OCI-LY1 (cell line): ENCODE measurements at regions not wholly inside any gene's neighbourhood (a gene's known extent, or its start where the extent isn't known, plus 50 kb on each side); places are given as distances from the start of the nearest gene placed in this dataset.
"Not testable (repeated sequence)": the region's sequence is repeated elsewhere in the genome, so short reads cannot be mapped to it uniquely, and the experiment has no call there.

Experiments
- H2AFZ ChIP-seq: fragments of 200-600 bp; sonication (generic), shearing (Covaris generic); 2 replicates; pipeline ENCODE4 v1.6.0; 2014; ENCODE audit warnings: antibody characterized with exemption, mild to moderate bottlenecking, low read length
- H3F3A ChIP-seq: fragments of 200-600 bp; sonication (generic), shearing (Covaris generic); 2 replicates; pipeline ENCODE4 v1.6.0; 2014; ENCODE audit warnings: mild to moderate bottlenecking, antibody characterized with exemption, low read length, moderate library complexity; ENCODE audit not compliant: insufficient read depth
- H3K27ac ChIP-seq: fragments of 200-600 bp; sonication (generic); 2 replicates; pipeline ENCODE4 v1.5.1; 2014; ENCODE audit warnings: low read length, mixed run types, mild to moderate bottlenecking, low read depth; ENCODE audit not compliant: poor library complexity, severe bottlenecking
- H3K27me3 ChIP-seq: fragments of 200-600 bp; sonication (generic); 2 replicates; pipeline ENCODE4 v1.6.0; 2014; ENCODE audit warnings: antibody characterized with exemption, mild to moderate bottlenecking, low read length, moderate library complexity; ENCODE audit not compliant: insufficient read depth
- H3K36me3 ChIP-seq: fragments of 200-600 bp; sonication (generic); 2 replicates; pipeline ENCODE4 v1.6.1; 2014; ENCODE audit warnings: mild to moderate bottlenecking, antibody characterized with exemption, low read length, moderate library complexity, mixed read lengths; ENCODE audit not compliant: insufficient read depth
- H3K4me1 ChIP-seq: fragments of 200-600 bp; sonication (generic); 2 replicates; pipeline ENCODE4 v1.5.1; 2014; ENCODE audit warnings: mild to moderate bottlenecking, low read length, moderate library complexity; ENCODE audit not compliant: insufficient read depth, severe bottlenecking
- H3K4me2 ChIP-seq: fragments of 200-600 bp; sonication (generic), shearing (Covaris generic); 2 replicates; pipeline ENCODE4 v1.6.1; 2014; ENCODE audit warnings: low read length
- H3K4me3 ChIP-seq: fragments of 200-600 bp; sonication (generic); 2 replicates; pipeline ENCODE4 v1.5.1; 2014; ENCODE audit warnings: low read length, low read depth, mild to moderate bottlenecking, mixed read lengths; ENCODE audit not compliant: poor library complexity, severe bottlenecking
- H3K79me2 ChIP-seq: fragments of 200-600 bp; shearing (Covaris generic); 2 replicates; pipeline ENCODE4 v1.6.1; 2016; ENCODE audit warnings: mixed run types, low read length, mixed read lengths; ENCODE audit not compliant: insufficient read depth
- H3K9ac ChIP-seq: fragments of 200-600 bp; sonication (generic), shearing (Covaris generic); 2 replicates; pipeline ENCODE4 v1.6.1; 2014; ENCODE audit warnings: mild to moderate bottlenecking, low read length, mixed read lengths
- H3K9me2 ChIP-seq: fragments of 200-600 bp; sonication (generic), shearing (Covaris generic); 2 replicates; pipeline ENCODE4 v1.6.1; 2014; ENCODE audit warnings: low read depth, mild to moderate bottlenecking, low read length, mixed read lengths
- H3K9me3 ChIP-seq: fragments of 200-600 bp; shearing (Covaris generic); 2 replicates; pipeline ENCODE4 v1.6.1; 2014; ENCODE audit warnings: low read length, mixed read lengths
- H4K20me1 ChIP-seq: fragments of 200-600 bp; sonication (generic), shearing (Covaris generic); 2 replicates; pipeline ENCODE4 v1.6.0; 2016; ENCODE audit warnings: mild to moderate bottlenecking, low read length; ENCODE audit not compliant: insufficient read depth
- EZH2 ChIP-seq: fragments of 200-600 bp; sonication (generic), shearing (Covaris generic); IDR thresholded peaks from 2 replicates; pipeline ENCODE4 v1.8.0; 2017; ENCODE audit warnings: borderline replicate concordance, mixed run types, mild to moderate bottlenecking, antibody characterized with exemption, low read length, moderate library complexity, mixed read lengths
- TF ChIP-seq, protein P1 (sequence below): fragments of 200-600 bp; sonication (generic), shearing (Covaris generic); IDR thresholded peaks from 2 replicates; pipeline ENCODE4 v1.5.1; 2017; ENCODE audit warnings: mild to moderate bottlenecking, antibody characterized with exemption, low read length, moderate library complexity, mixed read lengths

DNA sequence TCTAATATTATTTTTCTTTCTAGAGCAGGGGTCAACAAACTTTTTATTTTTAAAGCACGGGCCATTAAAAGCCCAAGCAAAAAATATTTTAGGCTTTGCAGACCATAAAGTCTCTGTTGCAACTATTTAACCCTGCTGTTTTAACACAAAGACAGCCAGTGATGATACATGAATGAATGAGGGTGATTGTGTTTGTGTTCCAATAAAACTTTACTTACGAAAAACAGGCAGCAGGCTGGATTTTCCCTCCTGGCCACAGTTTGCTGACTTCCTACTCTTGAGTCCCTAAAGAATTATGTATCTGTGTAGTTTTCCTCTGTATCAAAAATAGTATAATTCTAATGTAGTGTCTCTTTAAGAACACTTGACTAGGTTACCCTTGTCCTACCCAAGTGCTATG, 402.0 kb downstream of the ADCYAP1 start:
- no peak for TF ChIP-seq EZH2
- TF ChIP-seq, protein P1, sequence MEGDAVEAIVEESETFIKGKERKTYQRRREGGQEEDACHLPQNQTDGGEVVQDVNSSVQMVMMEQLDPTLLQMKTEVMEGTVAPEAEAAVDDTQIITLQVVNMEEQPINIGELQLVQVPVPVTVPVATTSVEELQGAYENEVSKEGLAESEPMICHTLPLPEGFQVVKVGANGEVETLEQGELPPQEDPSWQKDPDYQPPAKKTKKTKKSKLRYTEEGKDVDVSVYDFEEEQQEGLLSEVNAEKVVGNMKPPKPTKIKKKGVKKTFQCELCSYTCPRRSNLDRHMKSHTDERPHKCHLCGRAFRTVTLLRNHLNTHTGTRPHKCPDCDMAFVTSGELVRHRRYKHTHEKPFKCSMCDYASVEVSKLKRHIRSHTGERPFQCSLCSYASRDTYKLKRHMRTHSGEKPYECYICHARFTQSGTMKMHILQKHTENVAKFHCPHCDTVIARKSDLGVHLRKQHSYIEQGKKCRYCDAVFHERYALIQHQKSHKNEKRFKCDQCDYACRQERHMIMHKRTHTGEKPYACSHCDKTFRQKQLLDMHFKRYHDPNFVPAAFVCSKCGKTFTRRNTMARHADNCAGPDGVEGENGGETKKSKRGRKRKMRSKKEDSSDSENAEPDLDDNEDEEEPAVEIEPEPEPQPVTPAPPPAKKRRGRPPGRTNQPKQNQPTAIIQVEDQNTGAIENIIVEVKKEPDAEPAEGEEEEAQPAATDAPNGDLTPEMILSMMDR, result no peak
- Histone ChIP-seq H3K36me3 (no peaks in the 10 kb centered on the region), H3K79me2 (no peaks in the 10 kb centered on the region), H3K4me3 (no peak overlapping the region), H3K4me1 (no peaks in the 10 kb centered on the region), H3K27ac (no peak overlapping the region), H3F3A (no peaks in the 10 kb centered on the region), H3K9me2 (no peaks in the 10 kb centered on the region), H3K4me2 (no peak overlapping the region), H3K27me3 (no peaks in the 10 kb centered on the region), H2AFZ (no peak overlapping the region), H3K9ac (no peak overlapping the region), H3K9me3 (no peaks in the 10 kb centered on the region), H4K20me1 (no peaks in the 10 kb centered on the region)

- Histone ChIP-seq H3K9ac (no peak overlapping the region), H3K9me3 (no peaks in the 10 kb centered on the region), H3K27ac (no peak overlapping the region), H3K4me2 (no peak overlapping the region), H3K79me2 (no peaks in the 10 kb centered on the region), H3K4me1 (no peaks in the 10 kb centered on the region), H3F3A (no peaks in the 10 kb centered on the region), H3K27me3 (no peaks in the 10 kb centered on the region), H2AFZ (no peak overlapping the region), H3K4me3 (no peak overlapping the region), H3K9me2 (no peaks in the 10 kb centered on the region), H4K20me1 (no peaks in the 10 kb centered on the region), H3K36me3 (no peaks in the 10 kb centered on the region)
- TF ChIP-seq, protein P1, result no peak
- TF ChIP-seq EZH2, result no peak
These were observed 404.0 kb downstream of the ADCYAP1 start for GRCh38 chr18:1308686-1309085.

- no peak overlapping the region for H3K4me2 ChIP-seq
- H3K27me3 ChIP-seq, result no peaks in the 10 kb centered on the region
- TF ChIP-seq EZH2, result no peak
- TF ChIP-seq, protein P1, result no peak
- H3F3A ChIP-seq, result no peaks in the 10 kb centered on the region
- no peak overlapping the region for H3K27ac ChIP-seq
- H3K9ac ChIP-seq, result no peak overlapping the region
- H2AFZ ChIP-seq, result no peak overlapping the region
- H3K9me2 ChIP-seq, result no peaks in the 10 kb centered on the region
- H3K4me1 ChIP-seq, result no peaks in the 10 kb centered on the region
- no peaks in the 10 kb centered on the region for H3K9me3 ChIP-seq
- no peaks in the 10 kb centered on the region for H3K79me2 ChIP-seq
- H3K36me3 ChIP-seq, result no peaks in the 10 kb centered on the region
- H4K20me1 ChIP-seq, result no peaks in the 10 kb centered on the region
- no peak overlapping the region for H3K4me3 ChIP-seq
These were observed 406.7 kb downstream of the ADCYAP1 start for GRCh38 chr18:1311376-1311775.

DNA sequence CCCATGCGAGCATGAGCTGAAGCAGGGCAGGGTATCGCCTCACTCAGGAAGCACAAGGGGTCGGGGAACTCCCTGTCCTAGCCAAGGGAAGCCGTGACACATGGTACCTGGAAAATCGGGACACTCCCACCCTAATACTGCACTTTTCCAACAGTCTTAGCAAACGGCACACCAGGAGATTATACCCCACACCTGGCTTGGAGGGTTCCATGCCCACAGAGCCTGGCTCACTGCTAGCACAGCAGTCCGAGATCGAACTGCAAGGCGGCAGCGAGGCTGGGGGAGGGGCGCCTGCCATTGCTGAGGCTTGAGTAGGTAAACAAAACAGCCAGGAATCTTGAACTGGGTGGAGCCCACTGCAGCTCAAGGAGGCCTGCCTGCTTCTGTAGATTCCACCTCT, 430.7 kb downstream of the ADCYAP1 start:
- not testable (repeated sequence) for H3K36me3 ChIP-seq, H3K79me2 ChIP-seq, H3K9ac ChIP-seq, H3K4me1 ChIP-seq, H3K4me2 ChIP-seq, H3K27ac ChIP-seq, H3K9me2 ChIP-seq, H2AFZ ChIP-seq, H3F3A ChIP-seq, H3K27me3 ChIP-seq, H3K4me3 ChIP-seq, H3K9me3 ChIP-seq, H4K20me1 ChIP-seq
